Astrocyte (in vitro differentiated cells and primary cell): ENCODE measurements at regions not wholly inside any gene's neighbourhood (a gene's known extent, or its start where the extent isn't known, plus 50 kb on each side); places are given as distances from the start of the nearest gene placed in this dataset.

Experiments used
- DNase-seq: peaks from one replicate; pipeline ENCODE4 v3.0.0-alpha.2; 2010; ENCODE audit warnings: low read depth
- FAIRE-seq: peaks from 2 replicates; lab custom pipeline; 2011; peaks lifted over from hg19 to GRCh38; lab: Jason Lieb, UNC
- H2AFZ ChIP-seq: 2 replicates; pipeline ENCODE4 v1.6.0; 2012; ENCODE audit warnings: low read depth, low read length, inconsistent platforms
- H3K27ac ChIP-seq: 2 replicates; pipeline ENCODE4 v1.5.1; 2011; ENCODE audit warnings: low read depth, low read length, inconsistent platforms
- H3K27me3 ChIP-seq: 2 replicates; pipeline ENCODE4 v1.6.0; 2011; ENCODE audit warnings: low read length, inconsistent platforms; ENCODE audit not compliant: insufficient read depth
- H3K36me3 ChIP-seq: 2 replicates; pipeline ENCODE4 v1.5.1; 2011; ENCODE audit warnings: low read length, inconsistent platforms; ENCODE audit not compliant: insufficient read depth
- H3K4me1 ChIP-seq: 2 replicates; pipeline ENCODE4 v1.5.1; 2011; ENCODE audit warnings: low read length, inconsistent platforms; ENCODE audit not compliant: insufficient read depth
- H3K4me2 ChIP-seq: 2 replicates; pipeline ENCODE4 v1.6.0; 2012; ENCODE audit warnings: low read length, inconsistent platforms
- H3K4me3 ChIP-seq: 2 replicates; pipeline ENCODE4 v1.5.1; 2011; ENCODE audit warnings: low read depth, mild to moderate bottlenecking, low read length, inconsistent platforms; ENCODE audit not compliant: insufficient read depth
- H3K79me2 ChIP-seq: 2 replicates; pipeline ENCODE4 v1.6.0; 2012; ENCODE audit warnings: mild to moderate bottlenecking, low read length, inconsistent platforms; ENCODE audit not compliant: insufficient read depth
- H3K9ac ChIP-seq: 2 replicates; pipeline ENCODE4 v1.6.0; 2012; ENCODE audit warnings: mild to moderate bottlenecking, low read length, inconsistent platforms
- H3K9me3 ChIP-seq: 2 replicates; pipeline ENCODE4 v1.5.1; 2012; ENCODE audit warnings: low read depth, mild to moderate bottlenecking, low read length, inconsistent platforms; ENCODE audit not compliant: insufficient read depth
- H4K20me1 ChIP-seq: 2 replicates; pipeline ENCODE4 v1.6.0; 2012; ENCODE audit warnings: low read length, inconsistent platforms; ENCODE audit not compliant: insufficient read depth
- H3K27ac Mint-ChIP-seq: one replicate; pipeline ENCODE4 v1.8.0; 2021; ENCODE audit warnings: mild to moderate bottlenecking, mixed read lengths; ENCODE audit not compliant: unreplicated experiment
- H3K27me3 Mint-ChIP-seq: one replicate; pipeline ENCODE4 v1.8.0; 2021; ENCODE audit warnings: low read depth, mixed read lengths; ENCODE audit not compliant: unreplicated experiment
- H3K36me3 Mint-ChIP-seq: one replicate; pipeline ENCODE4 v1.8.0; 2021; ENCODE audit warnings: low read depth, mixed read lengths; ENCODE audit not compliant: unreplicated experiment
- H3K4me1 Mint-ChIP-seq: one replicate; pipeline ENCODE4 v1.8.0; 2021; ENCODE audit warnings: low read depth, mixed read lengths; ENCODE audit not compliant: unreplicated experiment
- H3K4me3 Mint-ChIP-seq: one replicate; pipeline ENCODE4 v1.8.0; 2021; ENCODE audit warnings: mild to moderate bottlenecking, moderate library complexity, mixed read lengths; ENCODE audit not compliant: unreplicated experiment
- H3K9me3 Mint-ChIP-seq: one replicate; pipeline ENCODE4 v1.8.0; 2021; ENCODE audit warnings: mild to moderate bottlenecking, mixed read lengths; ENCODE audit not compliant: unreplicated experiment
- EZH2 ChIP-seq: IDR thresholded peaks from 2 replicates; pipeline ENCODE4 v1.6.1; 2012; ENCODE audit warnings: mild to moderate bottlenecking, low read length, inconsistent platforms; ENCODE audit not compliant: insufficient read depth
- TF ChIP-seq, protein P1 (sequence below): IDR thresholded peaks from 2 replicates; pipeline ENCODE4 v1.5.1; 2011; ENCODE audit warnings: low read depth, mild to moderate bottlenecking, inconsistent platforms, low read length, moderate library complexity; ENCODE audit not compliant: insufficient read depth

DNA sequence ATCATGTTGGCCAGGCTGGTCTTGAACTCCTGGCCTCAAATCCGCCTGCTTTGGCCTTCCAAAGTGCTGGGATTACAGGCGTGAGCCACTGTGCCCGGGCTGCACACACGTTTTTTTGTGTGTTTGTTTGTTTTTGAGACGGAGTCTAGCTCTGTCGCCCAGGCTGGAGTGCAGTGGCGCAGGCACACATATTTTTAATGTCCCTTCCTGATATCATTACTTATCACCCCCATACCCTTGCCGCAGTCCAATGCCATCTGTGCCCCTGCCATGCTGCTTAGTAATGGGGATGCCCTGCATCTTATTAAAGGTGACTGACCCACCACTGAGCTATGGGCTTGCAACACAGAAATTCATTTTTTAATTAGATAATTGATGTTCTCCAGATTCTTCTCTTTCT, 180.7 kb downstream of the TEX36 start:
- Histone ChIP-seq H3K4me2 (no peak overlapping the region), H3K36me3 (no peaks in the 10 kb centered on the region), H2AFZ (no peak overlapping the region), H3K9ac (no peak overlapping the region), H3K4me3 (no peak overlapping the region), H3K79me2 (no peaks in the 10 kb centered on the region), H3K27ac (no peak overlapping the region), H3K9me3 (no peaks in the 10 kb centered on the region), H3K4me1 (no peaks in the 10 kb centered on the region), H3K27me3 (no peaks in the 10 kb centered on the region), H4K20me1 (no peaks in the 10 kb centered on the region)
- no peak overlapping the region for H3K4me3 Mint-ChIP-seq
- H3K27me3 Mint-ChIP-seq = peaks cover 18% of the 10 kb centered on the region
- no peaks in the 10 kb centered on the region for H3K4me1 Mint-ChIP-seq
- H3K27ac Mint-ChIP-seq = no peak overlapping the region
- H3K9me3 Mint-ChIP-seq = no peaks in the 10 kb centered on the region
- DNase-seq (no peak), FAIRE-seq (no peak)
- no peak for TF ChIP-seq EZH2
- TF ChIP-seq, protein P1, sequence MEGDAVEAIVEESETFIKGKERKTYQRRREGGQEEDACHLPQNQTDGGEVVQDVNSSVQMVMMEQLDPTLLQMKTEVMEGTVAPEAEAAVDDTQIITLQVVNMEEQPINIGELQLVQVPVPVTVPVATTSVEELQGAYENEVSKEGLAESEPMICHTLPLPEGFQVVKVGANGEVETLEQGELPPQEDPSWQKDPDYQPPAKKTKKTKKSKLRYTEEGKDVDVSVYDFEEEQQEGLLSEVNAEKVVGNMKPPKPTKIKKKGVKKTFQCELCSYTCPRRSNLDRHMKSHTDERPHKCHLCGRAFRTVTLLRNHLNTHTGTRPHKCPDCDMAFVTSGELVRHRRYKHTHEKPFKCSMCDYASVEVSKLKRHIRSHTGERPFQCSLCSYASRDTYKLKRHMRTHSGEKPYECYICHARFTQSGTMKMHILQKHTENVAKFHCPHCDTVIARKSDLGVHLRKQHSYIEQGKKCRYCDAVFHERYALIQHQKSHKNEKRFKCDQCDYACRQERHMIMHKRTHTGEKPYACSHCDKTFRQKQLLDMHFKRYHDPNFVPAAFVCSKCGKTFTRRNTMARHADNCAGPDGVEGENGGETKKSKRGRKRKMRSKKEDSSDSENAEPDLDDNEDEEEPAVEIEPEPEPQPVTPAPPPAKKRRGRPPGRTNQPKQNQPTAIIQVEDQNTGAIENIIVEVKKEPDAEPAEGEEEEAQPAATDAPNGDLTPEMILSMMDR = no peak
- H3K36me3 Mint-ChIP-seq = no peaks in the 10 kb centered on the region

DNA sequence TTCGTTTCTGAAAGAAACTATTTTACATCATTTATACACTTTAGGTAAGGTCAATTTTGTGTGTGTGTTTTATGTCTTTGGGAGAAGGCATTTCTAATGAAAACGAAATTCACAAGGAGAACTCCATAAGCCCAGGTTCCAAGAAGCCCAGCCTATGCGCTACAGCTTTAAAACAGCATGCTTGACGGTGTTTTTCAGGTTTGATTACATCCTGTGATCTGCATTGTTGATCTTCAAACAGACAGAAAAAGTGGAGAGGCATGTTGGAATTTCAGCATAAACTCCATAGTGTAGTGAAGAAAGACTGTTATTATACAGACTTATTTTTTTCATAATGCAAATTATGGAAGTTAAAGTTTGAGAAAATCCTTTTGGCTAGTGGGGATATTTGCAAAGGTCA, 187.6 kb downstream of the TEX36 start:
- Mint-ChIP-seq H3K4me1 (no peaks in the 10 kb centered on the region), H3K4me3 (no peak overlapping the region), H3K9me3 (no peaks in the 10 kb centered on the region), H3K27ac (no peak overlapping the region), H3K36me3 (no peaks in the 10 kb centered on the region), H3K27me3 (peaks cover 21% of the 10 kb centered on the region)
- H3K4me3 ChIP-seq = no peak overlapping the region
- H2AFZ ChIP-seq = no peak overlapping the region
- TF ChIP-seq EZH2 = no peak
- TF ChIP-seq, protein P1 = no peak
- peaks cover 2% of the 10 kb centered on the region for H3K27me3 ChIP-seq
- no peak overlapping the region for H3K4me2 ChIP-seq
- H3K9ac ChIP-seq = no peak overlapping the region
- no peak overlapping the region for H3K27ac ChIP-seq
- no peaks in the 10 kb centered on the region for H3K79me2 ChIP-seq
- no peaks in the 10 kb centered on the region for H3K4me1 ChIP-seq
- no peak for DNase-seq
- no peaks in the 10 kb centered on the region for H4K20me1 ChIP-seq
- FAIRE-seq = no peak
- no peaks in the 10 kb centered on the region for H3K36me3 ChIP-seq
- H3K9me3 ChIP-seq = no peaks in the 10 kb centered on the region

DNA sequence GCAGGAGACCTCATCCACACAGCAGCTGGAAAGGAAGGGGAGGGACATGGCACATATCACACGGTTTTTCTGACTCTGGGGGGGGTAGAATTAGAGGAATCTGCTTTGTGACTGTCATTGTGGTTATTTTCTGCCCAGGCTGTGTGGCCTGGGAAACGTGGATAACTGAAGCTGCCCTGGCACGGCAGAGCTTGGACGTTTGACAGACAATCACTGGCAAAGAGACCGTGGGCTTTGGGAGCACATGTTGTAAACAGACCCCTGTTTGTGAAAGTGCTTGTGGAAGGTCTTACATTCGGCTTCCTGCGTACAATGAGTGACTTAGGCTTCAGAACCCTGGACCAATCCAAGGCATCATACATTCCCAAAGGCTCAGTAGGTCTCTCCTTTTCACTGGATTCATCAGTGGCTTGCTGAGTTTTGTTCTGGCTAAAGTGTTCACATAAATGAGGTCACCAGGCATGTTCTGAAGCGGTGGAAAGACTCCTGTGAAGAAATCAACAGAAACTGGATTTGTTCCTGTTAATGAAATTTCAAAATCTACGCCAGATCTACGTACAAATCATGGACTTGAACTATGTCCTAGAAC, 188.2 kb downstream of the TEX36 start:
- no peaks in the 10 kb centered on the region for H3K9me3 Mint-ChIP-seq
- Histone ChIP-seq H3K27ac (no peak overlapping the region), H3K4me3 (no peak overlapping the region), H3K27me3 (peaks cover 2% of the 10 kb centered on the region), H3K36me3 (no peaks in the 10 kb centered on the region), H3K79me2 (no peaks in the 10 kb centered on the region), H4K20me1 (no peaks in the 10 kb centered on the region), H2AFZ (no peak overlapping the region), H3K9me3 (no peaks in the 10 kb centered on the region), H3K9ac (no peak overlapping the region), H3K4me1 (no peaks in the 10 kb centered on the region), H3K4me2 (no peak overlapping the region)
- DNase-seq = no peak
- H3K27ac Mint-ChIP-seq = no peak overlapping the region
- FAIRE-seq = no peak
- no peaks in the 10 kb centered on the region for H3K4me1 Mint-ChIP-seq
- H3K4me3 Mint-ChIP-seq = no peak overlapping the region
- no peaks in the 10 kb centered on the region for H3K36me3 Mint-ChIP-seq
- peaks cover 18% of the 10 kb centered on the region for H3K27me3 Mint-ChIP-seq
- TF ChIP-seq EZH2 = no peak
- TF ChIP-seq, protein P1 = no peak
